ENCODE measurements at regions not wholly inside any gene's neighbourhood (a gene's known extent, or its start where the extent isn't known, plus 50 kb on each side); places are given as distances from the start of the nearest gene placed in this dataset.
A peak's percentile ranks its signal among the peaks of the same experiment; 100 is the strongest.

DNA sequence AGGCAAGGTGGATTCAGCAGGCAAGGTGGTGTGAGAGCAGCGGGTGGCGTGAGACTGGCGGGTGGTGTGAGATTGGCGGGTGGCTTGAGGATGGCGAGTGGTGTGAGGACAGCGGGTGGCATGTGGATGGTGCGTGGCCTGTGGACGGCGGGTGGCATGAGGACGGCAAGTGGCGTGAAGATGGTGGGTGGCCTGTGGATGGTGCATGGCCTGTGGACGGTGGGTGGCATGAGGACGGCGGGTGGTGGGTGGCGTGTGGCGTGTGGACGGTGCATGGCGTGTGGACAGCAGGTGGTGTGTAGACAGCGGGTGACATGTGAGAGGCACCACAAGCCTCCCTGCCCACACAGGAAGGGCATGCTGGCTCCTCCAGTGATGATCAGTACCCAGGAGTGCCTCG is 186.9 kb upstream of the SALL3 start:
- Histone ChIP-seq H4K20me1 (ENCODE audit: insufficient read depth) (no peaks in the 10 kb centered on the region), H3K4me3 (no peak overlapping the region), H3K9me2 (ENCODE audit: insufficient read depth) (no peaks in the 10 kb centered on the region), H3F3A (ENCODE audit: insufficient read depth) (no peaks in the 10 kb centered on the region), H3K79me2 (ENCODE audit: insufficient read depth) (no peaks in the 10 kb centered on the region), H3K27ac (no peak overlapping the region), H3K9me3 (ENCODE audit: low read depth) (no peaks in the 10 kb centered on the region), H3K27me3 (replicated peaks; ENCODE audit: insufficient read depth) (no peaks in the 10 kb centered on the region), H3K4me1 (ENCODE audit: insufficient read depth) (no peaks in the 10 kb centered on the region), H3K4me2 (ENCODE audit: unreplicated experiment) (no peak overlapping the region), H3K9ac (no peak overlapping the region), H2AFZ (no peak overlapping the region), H3K36me3 (ENCODE audit: low read depth) (no peaks in the 10 kb centered on the region)
- 70 to 78% methylated on average over 20 of the region's 20 CpGs for WGBS, 2 experiments (ENCODE audit: low coverage in 1 of 2, low lambda C conversion rate in 2 of 2, missing lambda C conversion rate in 2 of 2)
- DNase-seq = no peak
- TF ChIP-seq EZH2phosphoT487 (IDR thresholded peaks at IDR 0.05; ENCODE audit: insufficient read depth, low read depth) (no peak), EZH2 (IDR thresholded peaks at IDR 0.05; ENCODE audit: insufficient read depth, poor library complexity, severe bottlenecking) (no peak)
- in situ Hi-C loops (cut with MboI) = no loop called here

DNA sequence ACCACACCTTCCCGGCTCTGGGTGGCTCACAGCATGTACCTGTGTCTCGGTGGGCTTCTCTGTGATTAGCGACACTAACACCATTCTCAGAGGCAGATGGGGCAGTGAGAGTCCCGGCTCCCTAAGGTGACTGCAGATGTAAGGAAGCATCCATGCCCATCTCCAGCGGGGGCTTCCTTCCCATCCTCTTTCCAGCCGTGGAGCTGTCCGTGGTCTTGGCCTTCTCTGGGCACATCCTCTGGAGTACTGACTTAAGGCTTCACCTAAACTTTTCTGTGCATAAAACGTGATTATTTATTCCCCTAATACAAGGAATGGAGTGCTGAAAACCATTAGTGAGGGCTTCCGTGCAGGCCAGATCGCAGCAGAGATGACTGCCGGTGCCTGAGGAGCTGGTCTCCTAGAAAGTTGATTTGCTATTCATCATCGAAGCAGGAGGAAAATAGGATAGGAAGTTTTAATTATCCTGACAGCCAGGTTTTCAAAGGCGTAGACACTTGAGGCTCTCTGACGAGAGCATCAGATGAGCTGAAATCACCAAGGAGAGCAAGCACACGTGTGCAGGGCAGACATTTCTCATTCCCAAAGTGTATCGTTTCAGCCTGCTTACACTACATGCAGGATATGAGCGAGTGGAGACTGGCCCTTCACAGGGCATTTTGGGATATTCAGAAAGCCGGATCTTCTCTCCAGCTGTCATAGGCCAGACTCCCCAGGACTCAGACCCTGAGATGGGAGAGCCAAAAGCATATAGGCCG is 186.1 kb upstream of the SALL3 start:
- Histone ChIP-seq H4K20me1 (ENCODE audit: insufficient read depth) (no peaks in the 10 kb centered on the region), H3K36me3 (ENCODE audit: low read depth) (no peaks in the 10 kb centered on the region), H3K9ac (no peak overlapping the region), H2AFZ (no peak overlapping the region), H3F3A (ENCODE audit: insufficient read depth) (no peaks in the 10 kb centered on the region), H3K9me3 (ENCODE audit: low read depth) (no peaks in the 10 kb centered on the region), H3K27me3 (replicated peaks; ENCODE audit: insufficient read depth) (no peaks in the 10 kb centered on the region), H3K9me2 (ENCODE audit: insufficient read depth) (no peaks in the 10 kb centered on the region), H3K4me1 (ENCODE audit: insufficient read depth) (no peaks in the 10 kb centered on the region), H3K4me2 (ENCODE audit: unreplicated experiment) (no peak overlapping the region), H3K4me3 (no peak overlapping the region), H3K79me2 (ENCODE audit: insufficient read depth) (no peaks in the 10 kb centered on the region), H3K27ac (no peak overlapping the region)
- DNase-seq = no peak
- 24 to 30% methylated on average over 19 of the region's 19 CpGs for WGBS, 2 experiments (ENCODE audit: low coverage in 1 of 2, low lambda C conversion rate in 2 of 2, missing lambda C conversion rate in 2 of 2)
- in situ Hi-C loops (cut with MboI) = no loop called here
- TF ChIP-seq EZH2 (IDR thresholded peaks at IDR 0.05; ENCODE audit: insufficient read depth, poor library complexity, severe bottlenecking) (no peak), EZH2phosphoT487 (IDR thresholded peaks at IDR 0.05; ENCODE audit: insufficient read depth, low read depth) (no peak)

DNA sequence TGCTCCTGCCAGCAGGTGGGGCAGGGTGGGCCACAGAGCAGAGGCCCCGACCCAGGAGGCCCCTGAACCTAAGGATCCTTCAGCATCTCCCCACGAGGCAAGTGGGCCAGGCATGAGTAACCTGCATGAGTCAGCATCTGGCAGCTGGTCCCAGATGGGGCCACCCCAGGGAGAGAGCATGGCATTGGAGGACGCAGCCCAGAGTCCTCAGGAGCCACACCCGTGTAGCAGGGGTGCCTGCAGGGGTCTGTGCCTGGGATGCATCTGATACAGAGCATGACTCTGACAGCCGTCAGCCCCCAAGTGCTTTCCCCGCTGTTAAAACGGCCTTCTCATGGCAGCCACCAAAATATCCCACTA is 185.6 kb upstream of the SALL3 start:
- Histone ChIP-seq H3K79me2 (ENCODE audit: insufficient read depth) (no peaks in the 10 kb centered on the region), H3K4me2 (ENCODE audit: unreplicated experiment) (no peak overlapping the region), H3K9me2 (ENCODE audit: insufficient read depth) (no peaks in the 10 kb centered on the region), H3F3A (ENCODE audit: insufficient read depth) (no peaks in the 10 kb centered on the region), H3K27me3 (replicated peaks; ENCODE audit: insufficient read depth) (no peaks in the 10 kb centered on the region), H4K20me1 (ENCODE audit: insufficient read depth) (no peaks in the 10 kb centered on the region), H2AFZ (no peak overlapping the region), H3K4me3 (no peak overlapping the region), H3K9me3 (ENCODE audit: low read depth) (no peaks in the 10 kb centered on the region), H3K4me1 (ENCODE audit: insufficient read depth) (no peaks in the 10 kb centered on the region), H3K27ac (no peak overlapping the region), H3K36me3 (ENCODE audit: low read depth) (no peaks in the 10 kb centered on the region), H3K9ac (no peak overlapping the region)
- peak; percentile 1 for DNase-seq
- no peak for TF ChIP-seq EZH2 (IDR thresholded peaks at IDR 0.05; ENCODE audit: insufficient read depth, poor library complexity, severe bottlenecking)
- TF ChIP-seq EZH2phosphoT487 (IDR thresholded peaks at IDR 0.05; ENCODE audit: insufficient read depth, low read depth) = no peak
- 33 to 35% methylated on average over 6 to 7 of the region's 7 CpGs for WGBS, 2 experiments (ENCODE audit: low coverage in 1 of 2, low lambda C conversion rate in 2 of 2, missing lambda C conversion rate in 2 of 2)
- in situ Hi-C loops (cut with MboI) = no loop called here

DNA sequence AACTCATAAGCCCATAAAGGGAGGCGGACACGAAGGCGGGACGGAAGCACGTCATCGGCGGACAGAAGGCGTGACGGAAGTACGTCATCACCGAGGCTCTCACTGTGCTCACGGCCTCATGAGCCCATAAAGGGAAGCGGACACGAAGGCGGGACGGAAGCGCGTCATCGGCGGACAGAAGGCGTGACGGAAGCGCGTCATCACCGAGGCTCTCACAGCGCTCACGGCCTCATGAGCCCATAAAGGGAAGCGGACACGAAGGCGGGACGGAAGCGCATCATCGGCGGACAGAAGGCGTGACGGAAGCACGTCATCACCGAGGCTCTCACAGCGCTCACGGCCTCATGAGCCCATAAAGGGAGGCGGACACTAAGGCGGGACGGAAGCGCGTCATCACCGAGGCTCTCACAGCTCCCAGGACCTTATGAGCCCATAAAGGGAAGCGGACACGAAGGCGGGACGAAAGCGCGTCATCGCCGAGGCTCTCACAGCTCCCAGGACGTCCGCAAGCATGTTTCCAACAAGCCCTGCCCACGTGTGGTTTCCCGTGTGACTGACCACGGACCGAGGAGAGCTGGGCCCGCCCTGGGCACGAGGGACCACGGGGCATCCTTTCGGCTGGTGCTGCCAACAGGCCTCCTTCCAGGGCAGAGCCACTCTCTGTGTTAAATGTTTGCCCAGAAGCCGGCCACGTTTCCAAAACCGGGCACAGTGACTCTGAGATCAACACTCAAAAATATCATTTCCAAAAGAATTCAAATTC is 182.7 kb upstream of the SALL3 start:
- Histone ChIP-seq H3K79me2 (ENCODE audit: insufficient read depth) (no peaks in the 10 kb centered on the region), H3K4me2 (ENCODE audit: unreplicated experiment) (no peak overlapping the region), H3K9me3 (ENCODE audit: low read depth) (no peaks in the 10 kb centered on the region), H3K4me3 (no peak overlapping the region), H3K36me3 (ENCODE audit: low read depth) (no peaks in the 10 kb centered on the region), H3K27ac (no peak overlapping the region), H3F3A (ENCODE audit: insufficient read depth) (no peaks in the 10 kb centered on the region), H3K9ac (no peak overlapping the region), H3K9me2 (ENCODE audit: insufficient read depth) (no peaks in the 10 kb centered on the region), H3K27me3 (replicated peaks; ENCODE audit: insufficient read depth) (no peaks in the 10 kb centered on the region), H2AFZ (no peak overlapping the region), H4K20me1 (ENCODE audit: insufficient read depth) (no peaks in the 10 kb centered on the region), H3K4me1 (ENCODE audit: insufficient read depth) (no peaks in the 10 kb centered on the region)
- DNase-seq = no peak
- in situ Hi-C loops (cut with MboI) = no loop called here
- TF ChIP-seq EZH2 (IDR thresholded peaks at IDR 0.05; ENCODE audit: insufficient read depth, poor library complexity, severe bottlenecking) = no peak
- no peak for TF ChIP-seq EZH2phosphoT487 (IDR thresholded peaks at IDR 0.05; ENCODE audit: insufficient read depth, low read depth)
- 73 to 79% methylated on average over 32 to 66 of the region's 67 CpGs for WGBS, 2 experiments (ENCODE audit: low coverage in 1 of 2, low lambda C conversion rate in 2 of 2, missing lambda C conversion rate in 2 of 2)
